ENCODE measurements at regions not wholly inside any gene's neighbourhood (a gene's known extent, or its start where the extent isn't known, plus 50 kb on each side); places are given as distances from the start of the nearest gene placed in this dataset.
A peak's percentile ranks its signal among the peaks of the same experiment; 100 is the strongest.

DNA sequence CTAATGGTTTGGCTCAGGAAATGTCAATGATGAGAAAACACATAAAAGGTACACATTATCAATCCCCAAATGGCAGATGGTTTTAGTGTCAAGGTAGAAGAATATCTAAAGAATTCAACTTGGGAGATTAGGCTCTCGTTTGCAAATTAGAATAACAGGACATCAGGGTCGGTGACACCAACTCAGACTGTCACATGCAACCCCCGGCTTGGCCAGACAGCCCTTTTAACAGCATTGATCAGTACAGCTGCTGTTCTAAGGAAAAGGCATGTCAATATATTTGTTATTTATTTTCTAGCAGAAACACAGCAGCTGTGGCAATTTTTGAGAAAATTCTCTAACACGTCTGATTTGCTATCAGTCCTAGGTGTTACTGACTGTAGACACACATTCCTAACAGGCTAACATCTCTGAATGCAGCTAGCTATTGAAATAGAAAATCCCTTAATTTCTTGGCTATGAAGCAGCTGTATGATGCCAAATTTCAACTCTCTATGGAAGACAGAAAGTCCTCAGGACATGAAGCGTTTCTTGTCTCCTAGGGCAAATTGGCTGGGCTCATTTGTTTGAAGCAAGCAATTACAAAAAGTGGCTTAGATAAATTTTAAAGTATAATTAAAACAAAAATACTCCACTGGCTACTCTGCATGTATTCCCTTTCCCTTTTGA lies 269.0 kb upstream of the CXXC4 start:
- DNase-seq (ENCODE audit: extremely low read depth, low read depth, low spot score): no peak

DNA sequence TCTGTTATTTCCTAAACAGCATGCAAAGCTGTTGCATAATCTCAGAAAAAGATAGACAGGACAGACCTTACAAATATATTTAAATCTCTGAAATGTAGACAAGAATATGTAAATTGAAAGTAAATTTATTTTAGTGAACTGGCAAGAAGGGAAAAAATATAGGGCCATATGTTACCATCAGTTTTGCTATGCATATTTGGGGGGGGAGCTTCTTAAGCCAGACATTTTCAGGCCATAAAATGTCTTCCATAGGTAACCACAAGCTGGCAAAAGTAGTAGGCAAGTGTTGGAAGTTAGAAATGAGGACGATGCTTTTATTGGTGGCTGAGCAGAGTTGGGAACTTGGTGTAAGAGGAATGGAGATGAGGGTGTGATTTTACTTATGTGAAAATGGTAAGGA lies 272.0 kb upstream of the CXXC4 start:
- DNase-seq (ENCODE audit: extremely low read depth, low read depth, low spot score): no peak

DNA sequence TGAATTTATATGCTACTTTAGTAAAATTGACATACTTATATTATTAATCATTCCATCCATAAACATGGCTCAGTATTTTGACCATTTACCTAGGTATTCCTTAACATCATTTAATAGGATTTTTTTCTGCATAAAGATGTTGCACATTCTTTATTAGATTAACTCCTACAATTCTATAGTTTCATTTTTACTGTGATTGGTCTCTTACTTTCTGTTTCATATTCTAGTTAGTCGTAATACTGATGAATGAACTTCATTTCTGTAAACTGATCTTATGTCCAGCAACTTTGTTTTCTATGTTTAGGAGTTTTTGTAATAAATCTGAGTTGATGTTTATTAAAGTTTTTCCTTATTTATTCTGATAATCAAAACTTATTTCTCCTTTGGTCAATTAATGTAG lies 278.2 kb upstream of the CXXC4 start:
- no peak for DNase-seq (ENCODE audit: extremely low read depth, low read depth, low spot score)

DNA sequence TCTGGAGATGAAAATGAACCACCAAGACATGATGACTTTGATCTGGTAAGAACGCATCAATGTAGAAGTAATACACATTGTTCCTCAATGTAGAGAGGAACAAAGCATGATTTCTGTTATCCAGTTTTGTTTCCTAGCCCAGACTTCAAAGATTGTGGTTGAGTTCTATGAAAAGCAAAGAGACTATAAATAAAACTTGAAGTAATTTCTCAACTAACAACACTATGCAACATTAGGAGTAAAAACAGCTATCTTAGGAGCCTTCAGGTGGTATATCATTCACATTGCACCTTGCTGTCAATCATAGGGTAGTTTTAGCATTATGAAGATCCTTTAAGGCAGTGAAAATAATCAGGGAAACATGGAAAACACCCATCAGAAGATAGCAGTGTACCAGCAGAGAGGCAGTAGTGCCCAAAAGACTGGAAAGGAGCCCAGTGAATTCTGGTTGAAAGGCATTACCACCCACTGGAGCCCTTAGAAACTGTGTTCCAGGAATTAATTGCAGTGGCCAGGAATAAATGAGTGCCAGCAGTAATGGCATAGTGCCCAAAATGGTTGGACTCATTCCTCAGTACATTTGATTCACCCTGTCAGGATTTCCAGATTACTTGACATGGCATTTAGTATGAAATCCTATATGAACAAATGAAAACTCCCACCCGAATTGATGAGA lies 300.7 kb upstream of the CXXC4 start:
- no peak for DNase-seq (ENCODE audit: extremely low read depth, low read depth, low spot score)

DNA sequence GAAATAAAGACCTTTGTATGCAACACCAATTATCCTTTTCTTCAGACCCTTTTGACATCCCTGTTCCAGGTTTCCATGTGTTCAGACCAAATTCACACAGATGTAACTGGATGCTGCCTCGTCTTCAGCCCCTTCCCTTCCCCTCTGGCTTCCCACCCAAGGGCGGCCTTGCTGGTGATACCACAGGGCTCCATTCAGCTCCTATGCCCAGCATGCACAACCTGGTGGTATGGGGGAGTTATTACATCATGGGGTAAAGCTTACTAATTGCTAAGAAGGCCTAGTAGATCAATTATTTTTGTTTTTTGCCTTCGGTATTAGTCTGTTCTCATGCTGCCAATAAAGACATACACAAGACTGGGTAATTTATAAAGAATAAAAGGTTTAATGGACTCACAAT lies 317.0 kb upstream of the CXXC4 start:
- DNase-seq (ENCODE audit: extremely low read depth, low read depth, low spot score): no peak

DNA sequence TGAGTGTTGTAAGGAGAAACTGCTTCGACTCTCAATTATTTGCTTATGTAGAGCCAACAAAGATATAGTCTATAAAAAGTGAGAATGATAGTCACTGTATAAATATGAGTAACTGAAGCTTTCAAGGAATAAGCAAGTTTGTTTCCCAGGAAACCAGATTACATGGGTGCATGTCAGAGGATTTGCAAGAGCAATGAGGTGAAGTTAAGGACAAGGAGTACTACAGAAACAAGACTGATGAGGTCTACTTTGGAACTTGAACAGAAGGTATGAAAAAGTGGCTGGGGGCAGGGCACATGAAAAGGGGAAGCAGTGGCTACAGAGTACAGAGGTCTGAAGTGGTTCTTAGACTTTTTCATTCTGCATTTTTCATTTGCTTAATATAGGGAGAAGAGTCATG lies 321.0 kb upstream of the CXXC4 start:
- no peak for DNase-seq (ENCODE audit: extremely low read depth, low read depth, low spot score)

DNA sequence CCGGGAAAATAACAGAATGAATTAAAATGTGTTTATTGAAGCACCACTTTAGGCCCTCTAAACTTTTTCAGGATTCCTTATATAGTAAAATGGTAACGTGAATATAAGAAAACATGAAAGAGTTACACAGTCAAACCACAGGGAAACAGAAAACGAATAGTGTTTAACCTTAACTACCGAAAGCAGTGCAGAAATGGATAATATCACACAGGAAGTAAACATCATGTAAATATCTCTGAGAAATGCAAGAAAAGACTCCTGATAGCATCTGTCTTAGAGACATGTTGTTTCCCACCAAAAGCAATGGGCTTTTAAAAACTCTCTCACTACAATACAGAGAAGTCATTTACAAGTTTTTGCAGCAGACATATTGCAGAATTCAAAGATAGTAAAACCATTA lies 323.9 kb upstream of the CXXC4 start:
- DNase-seq (ENCODE audit: extremely low read depth, low read depth, low spot score): no peak

DNA sequence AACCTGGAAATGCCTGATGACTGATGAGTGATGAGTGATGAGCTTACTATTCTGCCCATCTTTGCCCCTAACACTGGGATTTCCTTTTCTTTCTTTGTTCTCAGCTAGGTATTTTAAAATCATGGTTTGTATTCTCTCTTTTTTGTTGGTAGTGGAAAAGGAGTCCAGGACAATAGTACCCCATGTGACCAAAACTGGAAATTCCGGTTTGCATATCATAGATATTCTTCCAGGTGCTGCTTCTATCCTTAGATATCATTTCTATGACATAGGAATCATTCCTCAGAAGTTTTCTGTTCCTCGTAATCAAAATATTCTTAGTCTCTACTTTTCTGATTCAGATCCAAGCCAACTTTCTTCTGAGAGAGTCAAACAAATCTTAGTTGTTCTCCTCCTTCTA lies 320.5 kb upstream of the TET2 start:
- DNase-seq (ENCODE audit: extremely low read depth, low read depth, low spot score): no peak

DNA sequence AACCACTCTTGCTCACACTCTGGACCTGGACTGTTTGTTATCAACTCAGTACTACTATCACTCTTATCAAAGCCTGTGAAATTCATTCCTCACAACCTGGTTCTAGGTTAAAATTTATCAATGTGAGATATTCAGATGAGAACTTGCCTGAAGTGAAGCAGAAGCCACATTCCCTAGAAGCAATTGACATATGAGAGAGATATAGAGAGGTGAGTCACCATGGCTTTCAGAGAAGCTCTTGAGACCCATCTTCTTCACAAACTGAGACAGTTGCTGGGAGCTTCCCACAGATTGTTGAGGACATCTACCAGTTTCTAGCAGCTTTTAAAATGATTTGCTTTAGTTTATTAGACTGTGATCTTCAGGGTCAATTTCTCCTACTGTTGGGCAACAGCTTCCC lies 316.9 kb upstream of the TET2 start:
- no peak for DNase-seq (ENCODE audit: extremely low read depth, low read depth, low spot score)

DNA sequence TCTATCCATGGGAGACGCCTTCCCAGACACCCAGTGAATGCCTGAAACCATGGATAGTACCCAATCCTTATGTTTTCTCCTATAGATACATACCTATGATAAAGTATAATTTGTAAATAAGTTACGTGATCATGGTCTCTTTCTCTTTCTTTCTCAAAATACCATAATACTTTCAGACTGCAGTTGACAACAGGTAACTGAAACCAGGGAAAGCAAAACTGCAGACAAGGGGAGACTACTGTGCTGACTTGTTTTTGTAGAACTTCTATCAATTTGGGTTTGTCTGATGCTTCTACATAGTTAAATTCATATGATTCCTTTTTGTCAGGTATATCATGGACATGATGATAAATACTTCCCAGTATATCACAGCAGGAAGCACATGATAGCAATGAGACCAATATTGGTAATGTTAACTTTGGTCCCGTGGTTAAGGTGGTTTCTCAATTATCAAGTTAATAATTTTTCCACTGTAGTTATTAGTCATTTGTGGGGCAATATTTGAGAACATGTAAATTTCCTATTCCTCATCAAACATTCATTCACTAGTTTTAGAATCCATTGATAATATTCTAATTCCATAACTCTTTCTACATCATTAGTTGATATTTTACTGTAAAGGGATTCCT lies 298.0 kb upstream of the TET2 start:
- no peak for DNase-seq (ENCODE audit: extremely low read depth, low read depth, low spot score)

DNA sequence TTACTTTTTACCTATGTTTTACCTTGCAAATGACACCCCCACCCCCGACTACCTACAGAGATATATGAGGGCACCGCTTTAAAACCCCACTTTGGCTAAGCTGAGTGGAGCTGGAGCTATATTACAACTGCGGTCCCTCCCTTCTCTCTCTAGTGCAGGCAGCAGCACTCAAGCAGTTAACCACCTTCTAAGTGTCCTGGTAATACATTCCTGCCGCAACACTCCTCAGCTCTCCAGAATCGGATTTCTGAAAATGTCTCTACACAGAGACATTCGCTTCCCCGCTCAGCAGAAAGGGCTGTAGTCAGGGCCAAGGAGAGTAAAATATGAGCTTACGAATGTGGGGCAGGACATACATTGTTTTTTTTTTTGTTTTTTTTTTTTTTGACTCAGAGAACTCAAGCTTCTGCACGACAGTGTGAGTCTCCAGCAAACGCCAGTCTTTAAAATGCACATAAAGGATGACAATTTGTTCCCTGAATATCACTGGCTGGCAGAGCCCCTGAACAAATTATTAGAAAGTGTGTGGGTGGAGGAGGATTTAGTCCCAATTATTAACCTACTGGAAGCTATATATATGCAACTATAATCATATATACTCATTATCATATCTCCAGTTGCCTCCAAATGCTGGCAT lies 287.0 kb upstream of the TET2 start:
- no peak for DNase-seq (ENCODE audit: extremely low read depth, low read depth, low spot score)

DNA sequence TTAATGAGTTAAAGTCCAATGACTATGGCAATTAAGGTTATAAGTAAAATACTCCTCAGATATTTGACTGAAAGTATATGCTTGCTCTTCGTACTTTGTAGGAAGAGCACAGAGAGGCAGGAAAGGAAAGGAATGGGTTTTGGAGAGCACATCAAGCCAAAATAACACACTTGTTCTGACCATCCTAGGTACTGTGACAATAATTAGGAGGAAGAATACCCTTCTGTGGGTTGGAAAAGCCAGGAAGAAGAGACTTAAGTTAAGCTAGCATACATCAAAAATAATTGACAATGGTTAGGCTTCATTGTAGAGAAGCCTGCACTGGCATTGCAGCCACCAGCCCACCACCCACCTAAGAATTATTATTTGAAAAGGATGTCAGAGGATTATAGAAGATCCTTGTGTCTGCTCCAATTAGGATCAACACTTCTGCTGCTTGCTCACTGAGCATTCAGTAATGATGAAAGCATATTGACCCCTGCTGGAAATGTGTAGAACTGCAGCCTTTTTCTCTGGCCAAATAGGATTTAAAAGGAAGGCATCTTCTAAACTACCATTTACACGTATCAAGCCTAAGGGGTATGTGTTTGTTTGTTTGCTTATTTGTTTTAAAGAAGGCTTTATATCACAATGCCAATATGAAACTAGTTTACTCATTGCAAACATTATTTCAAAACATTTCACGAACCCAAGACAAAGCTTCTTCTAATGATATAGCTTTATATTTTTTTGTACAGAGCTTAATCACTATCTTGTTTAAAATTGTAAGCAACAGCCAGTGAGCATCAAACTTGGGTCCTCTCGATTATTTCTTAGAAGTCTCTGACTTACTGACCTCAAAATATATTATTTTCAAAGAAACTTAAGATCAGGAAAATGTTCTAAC lies 286.2 kb upstream of the TET2 start:
- peak; percentile 52 for DNase-seq (ENCODE audit: extremely low read depth, low read depth, low spot score)

DNA sequence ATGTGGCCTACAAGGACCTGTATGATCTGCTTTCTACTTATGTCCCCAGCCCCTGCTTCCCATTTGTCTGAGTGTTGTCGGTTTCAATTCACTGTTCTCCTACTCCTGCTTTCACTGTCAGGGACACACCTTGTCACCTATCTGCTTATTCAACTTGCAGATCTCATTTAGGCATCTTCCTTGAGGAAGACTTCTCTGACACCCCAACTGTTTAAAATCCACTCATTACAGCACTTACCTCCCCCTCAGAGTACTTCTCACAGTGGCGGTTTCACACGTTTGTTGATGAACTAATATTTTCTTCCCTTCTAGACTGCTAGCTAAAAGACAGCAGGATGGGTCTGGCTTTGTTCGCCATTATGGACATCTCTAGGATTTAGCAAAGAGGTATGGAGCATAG lies 279.9 kb upstream of the TET2 start:
- no peak for DNase-seq (ENCODE audit: extremely low read depth, low read depth, low spot score)

DNA sequence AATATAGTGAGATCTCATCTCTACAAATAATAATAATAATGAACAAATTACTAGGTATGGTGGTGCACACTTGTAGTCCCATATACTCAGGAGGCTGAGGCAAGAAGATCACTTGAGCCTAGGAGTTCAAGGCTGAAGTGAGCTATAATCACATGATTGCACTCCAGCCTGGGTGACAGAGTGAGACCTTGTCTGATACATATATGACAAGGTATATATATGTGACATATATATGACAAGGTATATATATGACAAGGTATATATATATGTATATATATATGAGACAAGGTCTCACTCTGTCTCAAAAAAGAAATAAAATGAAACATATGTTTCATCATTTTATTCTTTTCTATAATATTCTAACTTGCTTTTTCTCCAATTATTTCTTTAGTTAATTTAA lies 278.1 kb upstream of the TET2 start:
- DNase-seq (ENCODE audit: extremely low read depth, low read depth, low spot score): no peak

DNA sequence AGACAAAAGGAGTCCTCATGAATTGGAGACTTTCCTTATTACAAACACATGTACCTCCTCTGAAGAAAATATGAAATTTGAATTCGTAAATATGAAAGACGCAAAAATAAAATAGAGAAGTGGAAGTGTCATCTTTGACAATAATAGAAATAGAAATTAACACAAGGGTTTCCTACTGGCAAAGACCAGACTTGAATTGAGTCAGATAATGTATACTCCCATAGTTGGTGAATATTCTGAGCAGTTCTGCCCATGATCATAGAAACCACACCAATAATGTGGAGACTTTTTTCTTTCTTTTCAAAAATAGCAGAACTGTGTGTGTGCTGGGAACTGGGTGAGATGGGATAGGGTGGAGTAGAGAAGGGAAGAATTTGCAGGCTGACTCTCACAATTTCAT lies 277.7 kb upstream of the TET2 start:
- DNase-seq (ENCODE audit: extremely low read depth, low read depth, low spot score): no peak

DNA sequence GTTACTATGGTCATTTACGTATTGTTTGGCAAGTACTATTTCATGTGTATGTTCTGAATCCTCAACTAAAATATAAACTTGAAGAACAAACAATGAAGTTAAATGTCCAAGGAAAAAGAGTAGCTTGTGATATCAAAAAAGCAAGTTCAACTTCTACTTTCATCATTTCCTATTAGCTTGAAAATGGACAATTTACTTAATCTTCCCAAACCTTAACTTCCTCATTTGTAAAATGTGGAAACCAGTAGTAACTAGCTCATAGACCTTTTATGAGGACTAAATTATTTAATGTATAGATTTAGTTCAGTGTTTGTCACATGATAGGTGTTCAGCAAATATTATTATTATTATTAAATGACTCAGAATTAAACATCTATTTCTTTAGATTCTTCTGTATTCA lies 276.8 kb upstream of the TET2 start:
- no peak for DNase-seq (ENCODE audit: extremely low read depth, low read depth, low spot score)

DNA sequence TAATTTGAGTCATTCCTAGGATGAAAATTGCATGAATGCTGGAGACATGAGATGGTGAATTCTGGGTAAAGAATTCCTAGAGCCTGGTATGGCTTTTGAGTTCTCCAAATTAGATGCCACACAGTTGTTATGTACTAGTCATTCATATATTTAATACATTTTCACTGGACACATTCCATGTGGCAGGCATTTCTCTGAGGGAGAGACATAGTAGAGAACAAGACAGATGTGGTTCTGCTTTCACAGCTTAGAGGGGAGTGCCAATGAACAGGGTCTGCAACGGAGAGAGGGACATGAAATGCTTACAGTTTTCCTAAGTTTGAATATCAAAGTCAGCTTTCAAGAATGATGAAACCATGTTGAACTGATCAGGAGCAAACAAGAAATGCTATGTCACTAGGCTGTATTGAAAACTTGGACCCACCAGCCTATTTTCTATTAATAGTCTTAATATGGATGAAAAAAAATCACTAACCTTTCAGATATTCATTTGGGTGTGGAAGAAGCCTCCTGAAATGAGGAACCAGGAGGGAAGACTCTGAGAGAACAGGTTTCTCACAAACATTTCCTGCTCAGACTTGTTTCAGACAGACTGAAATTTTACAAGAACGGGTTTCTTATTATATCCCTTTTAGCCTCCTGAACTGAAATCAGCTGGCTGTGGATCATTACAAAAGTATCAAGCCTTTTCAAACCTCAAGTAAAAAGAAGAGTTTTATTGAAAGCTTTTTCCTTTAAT lies 276.0 kb upstream of the TET2 start:
- DNase-seq (ENCODE audit: extremely low read depth, low read depth, low spot score): no peak

DNA sequence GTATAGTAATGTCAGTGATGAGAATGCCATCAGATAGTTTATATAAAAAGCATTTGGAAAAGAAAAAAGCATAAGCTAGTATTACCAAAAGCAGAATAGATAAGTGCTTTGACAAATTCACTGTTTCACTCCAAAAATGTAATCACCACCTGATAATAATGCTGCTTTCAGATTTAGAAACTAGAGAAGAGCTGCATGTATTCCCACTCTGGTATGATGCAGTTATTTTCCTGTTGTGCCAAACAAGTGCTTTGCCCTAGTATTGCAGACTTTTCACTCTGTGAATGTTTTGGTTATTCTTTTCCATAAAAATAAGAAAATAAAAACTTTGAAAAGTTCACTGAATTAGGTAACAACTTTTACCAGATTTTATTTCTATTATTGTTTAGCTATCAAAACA lies 267.7 kb upstream of the TET2 start:
- no peak for DNase-seq (ENCODE audit: extremely low read depth, low read depth, low spot score)

DNA sequence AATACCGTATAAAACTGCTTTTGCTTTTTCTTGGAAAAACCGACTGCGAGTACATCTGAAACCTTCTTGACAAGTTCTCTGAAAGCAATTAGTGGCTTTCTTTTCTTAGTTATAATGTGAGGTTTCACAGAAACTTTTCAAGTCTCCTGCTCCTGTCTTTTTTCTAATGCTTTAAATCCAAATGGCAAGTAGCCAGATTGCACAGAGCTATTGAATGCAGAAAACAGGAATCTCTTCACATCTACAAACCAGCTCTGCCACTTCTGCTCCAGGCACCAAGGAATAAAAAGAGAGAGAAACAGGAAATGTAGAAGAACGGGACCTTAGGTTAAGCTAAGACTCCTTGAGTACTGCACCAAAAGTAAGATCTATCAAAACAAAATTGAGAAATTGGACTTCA lies 267.3 kb upstream of the TET2 start:
- DNase-seq (ENCODE audit: extremely low read depth, low read depth, low spot score): no peak

DNA sequence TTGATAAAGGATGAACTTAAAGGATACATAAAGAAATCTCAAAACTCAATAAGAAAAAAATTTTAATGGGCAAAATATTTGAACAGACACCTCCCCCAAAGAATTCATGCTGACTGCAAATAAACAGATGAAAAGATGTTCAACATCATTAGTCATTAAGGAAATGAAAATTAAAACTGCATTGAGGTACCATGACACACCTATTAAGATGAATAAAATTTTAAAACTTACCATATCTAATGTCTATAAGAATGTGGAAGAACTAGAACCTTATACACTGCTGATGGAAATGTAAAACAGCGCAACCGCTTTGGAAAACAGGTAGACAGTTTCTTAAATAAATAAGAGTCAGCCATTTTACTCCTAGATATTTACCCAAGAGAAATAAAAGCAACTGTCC lies 266.8 kb upstream of the TET2 start:
- DNase-seq (ENCODE audit: extremely low read depth, low read depth, low spot score): no peak
